H9 (cell line): ENCODE measurements at regions not wholly inside any gene's neighbourhood (a gene's known extent, or its start where the extent isn't known, plus 50 kb on each side); places are given as distances from the start of the nearest gene placed in this dataset.

Source experiments
- DNase-seq: peaks from one replicate; pipeline ENCODE4 v3.0.0-alpha.2; 2017
- H2AFZ ChIP-seq: one replicate; pipeline ENCODE4 v1.6.1; 2013; ENCODE audit warnings: mild to moderate bottlenecking, low read length, control low read depth, moderate library complexity
- H2AK5ac ChIP-seq: 2 replicates; pipeline ENCODE4 v1.6.1; 2013; ENCODE audit warnings: low read length, control low read depth, mixed read lengths; ENCODE audit not compliant: insufficient read length
- H2BK120ac ChIP-seq: one replicate; pipeline ENCODE4 v1.6.1; 2013; ENCODE audit warnings: low read depth, mild to moderate bottlenecking, low read length, control low read depth, inconsistent platforms; ENCODE audit not compliant: poor library complexity, severe bottlenecking
- H2BK12ac ChIP-seq: 2 replicates; pipeline ENCODE4 v1.6.1; 2013; ENCODE audit warnings: low read length, control low read depth, mixed read lengths, low read depth; ENCODE audit not compliant: insufficient read length
- H2BK15ac ChIP-seq: 2 replicates; pipeline ENCODE4 v1.6.1; 2013; ENCODE audit warnings: low read depth, low read length, control low read depth
- H2BK20ac ChIP-seq: one replicate; pipeline ENCODE4 v1.6.1; 2013; ENCODE audit warnings: low read depth, mild to moderate bottlenecking, low read length, control low read depth, inconsistent platforms; ENCODE audit not compliant: poor library complexity, severe bottlenecking
- H2BK5ac ChIP-seq: 2 replicates; pipeline ENCODE4 v1.6.1; 2013; ENCODE audit warnings: low read length, control low read depth, mixed read lengths; ENCODE audit not compliant: insufficient read length
- H3K14ac ChIP-seq: 2 replicates; pipeline ENCODE4 v1.6.1; 2013; ENCODE audit warnings: low read length, control low read depth; ENCODE audit not compliant: insufficient read depth
- H3K18ac ChIP-seq: 2 replicates; pipeline ENCODE4 v1.6.1; 2013; ENCODE audit warnings: low read depth, mild to moderate bottlenecking, mixed read lengths, low read length, control low read depth; ENCODE audit not compliant: insufficient read length
- H3K23ac ChIP-seq: 2 replicates; pipeline ENCODE4 v1.6.1; 2013; ENCODE audit warnings: low read length, control low read depth, mixed read lengths, low read depth; ENCODE audit not compliant: insufficient read length
- H3K23me2 ChIP-seq: 2 replicates; pipeline ENCODE4 v1.6.1; 2013; ENCODE audit warnings: low read depth, mild to moderate bottlenecking, mixed read lengths, low read length, control low read depth; ENCODE audit not compliant: insufficient read length, poor library complexity, severe bottlenecking
- H3K27ac ChIP-seq: 2 replicates; pipeline ENCODE4 v1.5.1; 2013; ENCODE audit warnings: low read length, control low read depth, mixed read lengths, low read depth; ENCODE audit not compliant: insufficient read length
- H3K27me3 ChIP-seq: 2 replicates; pipeline ENCODE4 v1.6.1; 2013; ENCODE audit warnings: low read length, control low read depth, inconsistent platforms; ENCODE audit not compliant: insufficient read depth
- H3K4ac ChIP-seq: 2 replicates; pipeline ENCODE4 v1.6.1; 2013; ENCODE audit warnings: low read depth, mild to moderate bottlenecking, control low read depth, inconsistent platforms, low read length, moderate library complexity
- H3K4me1 ChIP-seq: 2 replicates; pipeline ENCODE4 v1.6.1; 2013; ENCODE audit warnings: low read length, control low read depth, inconsistent platforms; ENCODE audit not compliant: insufficient read depth
- H3K4me2 ChIP-seq: 2 replicates; pipeline ENCODE4 v1.6.1; 2013; ENCODE audit warnings: low read length, control low read depth, mixed read lengths; ENCODE audit not compliant: insufficient read length, insufficient read depth
- H3K56ac ChIP-seq: 2 replicates; pipeline ENCODE4 v1.6.1; 2013; ENCODE audit warnings: low read depth, mild to moderate bottlenecking, mixed read lengths, low read length, control low read depth; ENCODE audit not compliant: insufficient read length
- H3K79me1 ChIP-seq: 2 replicates; pipeline ENCODE4 v1.6.1; 2013; ENCODE audit warnings: low read depth, mild to moderate bottlenecking, moderate library complexity, low read length, control low read depth, inconsistent platforms; ENCODE audit not compliant: insufficient read depth, poor library complexity, severe bottlenecking
- H3K79me2 ChIP-seq: 2 replicates; pipeline ENCODE4 v1.6.1; 2013; ENCODE audit warnings: low read length, control low read depth, inconsistent platforms; ENCODE audit not compliant: insufficient read depth
- H3K9ac ChIP-seq: 2 replicates; pipeline ENCODE4 v1.6.1; 2013; ENCODE audit warnings: low read length, control low read depth, mixed read lengths; ENCODE audit not compliant: insufficient read length; ENCODE audit errors: extremely low read depth
- H3K9me3 ChIP-seq: one replicate; pipeline ENCODE4 v1.6.1; 2013; ENCODE audit warnings: low read depth, low read length, inconsistent platforms; ENCODE audit not compliant: control insufficient read depth
- H3T11ph ChIP-seq: one replicate; pipeline ENCODE4 v1.6.1; 2013; ENCODE audit warnings: mild to moderate bottlenecking, low read length, control low read depth, inconsistent platforms
- H4K20me1 ChIP-seq: one replicate; pipeline ENCODE4 v1.6.1; 2013; ENCODE audit not compliant: control insufficient read depth, insufficient read length, insufficient read depth
- H4K5ac ChIP-seq: 2 replicates; pipeline ENCODE4 v1.6.1; 2013; ENCODE audit warnings: low read depth, mild to moderate bottlenecking, mixed read lengths, low read length, control low read depth; ENCODE audit not compliant: insufficient read length
- H4K8ac ChIP-seq: replicated peaks from 2 replicates; pipeline ENCODE4 v1.6.1; 2013; ENCODE audit warnings: low read length, control low read depth, mixed read lengths, low read depth; ENCODE audit not compliant: insufficient read length
- H4K91ac ChIP-seq: 2 replicates; pipeline ENCODE4 v1.6.1; 2013; ENCODE audit warnings: low read depth, mild to moderate bottlenecking, moderate library complexity, mixed read lengths, low read length, control low read depth; ENCODE audit not compliant: insufficient read length
- H3K27ac Mint-ChIP-seq, 3 experiments: 2 replicates in 2 of 3; 3 replicates in 1 of 3; pipeline ENCODE4 v1.8.0; 2020 to 2021; ENCODE audit warnings: mixed read lengths in 3 of 3, mild to moderate bottlenecking in 1 of 3, moderate library complexity in 1 of 3
- H3K27me3 Mint-ChIP-seq: 2 replicates; pipeline ENCODE4 v1.8.0; 2021; ENCODE audit warnings: low read depth, mild to moderate bottlenecking, moderate library complexity, mixed read lengths
- H3K36me3 Mint-ChIP-seq, 3 experiments: 2 replicates in 2 of 3; 3 replicates in 1 of 3; pipeline ENCODE4 v1.8.0; 2020 to 2021; ENCODE audit warnings: low read depth in 3 of 3, mixed read lengths in 3 of 3; ENCODE audit not compliant: insufficient read depth in 1 of 3
- H3K4me1 Mint-ChIP-seq, 2 experiments: 2 replicates each; pipeline ENCODE4 v1.8.0; 2020; ENCODE audit warnings: mixed read lengths in 2 of 2
- H3K4me3 Mint-ChIP-seq, 2 experiments: 2 replicates in 1 of 2; 3 replicates in 1 of 2; pipeline ENCODE4 v1.8.0; 2020 to 2021; ENCODE audit warnings: mild to moderate bottlenecking in 2 of 2, mixed read lengths in 2 of 2, moderate library complexity in 1 of 2
- H3K9me3 Mint-ChIP-seq, 2 experiments: 2 replicates in 1 of 2; 3 replicates in 1 of 2; pipeline ENCODE4 v1.8.0; 2020; ENCODE audit warnings: mild to moderate bottlenecking in 2 of 2, mixed read lengths in 2 of 2, moderate library complexity in 1 of 2
- WGBS: extraction: QIAGEN DNeasy Blood & Tissue Kit; methylation state at CpG from one replicate; pipeline ENCODE4 v1.1.7; 2013; ENCODE audit warnings: missing lambda C conversion rate, low lambda C conversion rate, mixed read lengths; ENCODE audit not compliant: insufficient read length; ENCODE audit errors: extremely low coverage; 5-methylcytosine and 5-hydroxymethylcytosine counted together
- TF ChIP-seq, protein P1 (sequence below): fragments of 200-600 bp; sonication (generic); conservative IDR thresholded peaks from 3 replicates; pipeline ENCODE4 v1.8.0; 2021; ENCODE audit warnings: antibody characterized with exemption, mild to moderate bottlenecking

DNA sequence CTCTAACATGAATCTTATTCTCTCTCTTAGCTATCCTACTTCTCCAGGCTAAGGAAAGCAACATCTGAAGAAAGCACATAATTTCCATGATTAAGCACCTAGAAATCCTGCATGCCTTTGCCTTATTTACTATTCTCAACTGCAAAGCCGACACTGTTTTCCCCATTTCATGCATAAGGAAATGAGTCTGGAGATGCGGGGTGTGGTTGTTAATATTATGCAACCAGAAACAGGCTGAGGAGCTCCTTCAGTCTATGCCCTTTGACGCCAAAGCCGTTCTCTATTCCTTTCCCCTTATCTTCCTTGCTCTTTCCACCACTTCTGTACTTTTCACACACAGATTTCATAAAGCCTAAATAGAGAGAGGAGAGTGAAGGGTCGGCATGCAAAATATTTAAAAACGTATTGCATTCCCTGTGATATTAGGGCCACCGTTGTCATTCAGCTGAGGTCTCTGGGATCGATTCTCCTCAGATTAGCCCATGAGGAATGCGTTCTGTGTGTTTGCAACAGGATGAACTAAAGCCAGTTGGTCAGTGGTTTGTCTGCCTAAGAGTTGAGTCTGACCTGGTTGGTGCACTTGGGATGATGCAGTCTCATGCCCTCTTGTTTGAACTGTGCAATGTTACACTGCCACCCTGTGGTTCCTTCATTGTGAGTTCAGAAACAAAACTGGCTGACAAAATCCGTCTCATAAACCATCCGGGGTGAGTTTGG is 53.1 kb upstream of the PLEKHG7 start:
- Histone ChIP-seq H3K18ac (no peak overlapping the region), H3K4me2 (no peak overlapping the region), H4K5ac (no peak overlapping the region), H3K4me1 (no peaks in the 10 kb centered on the region; the same call in 1 of the 2 replicates), H3K79me1 (no peaks in the 10 kb centered on the region), H2AFZ (no peak overlapping the region), H3K23me2 (no peaks in the 10 kb centered on the region), H3K27ac (no peak overlapping the region), H2BK15ac (no peak overlapping the region), H2BK120ac (no peak overlapping the region), H4K20me1 (no peaks in the 10 kb centered on the region), H3K9ac (no peak overlapping the region), H2BK12ac (no peak overlapping the region), H3K27me3 (no peaks in the 10 kb centered on the region), H3T11ph (no peak overlapping the region), H2BK20ac (no peak overlapping the region), H4K8ac (no peak overlapping the region), H4K91ac (no peak overlapping the region), H2AK5ac (no peak overlapping the region), H2BK5ac (no peak overlapping the region), H3K79me2 (no peaks in the 10 kb centered on the region), H3K9me3 (no peaks in the 10 kb centered on the region), H3K23ac (no peak overlapping the region), H3K4ac (no peak overlapping the region), H3K14ac (no peak overlapping the region), H3K56ac (no peak overlapping the region)
- H3K4me1 Mint-ChIP-seq, result peaks cover 23 to 27% of the 10 kb centered on the region in 2 experiments
- no peaks in the 10 kb centered on the region for H3K9me3 Mint-ChIP-seq
- H3K27ac Mint-ChIP-seq, result peak overlapping the region in 1 of 3 experiments; percentile 2; a peak in 1 of 7 replicates
- H3K27me3 Mint-ChIP-seq, result no peaks in the 10 kb centered on the region
- H3K4me3 Mint-ChIP-seq, result no peak overlapping the region
- DNase-seq, result peak; percentile 82
- H3K36me3 Mint-ChIP-seq, result no peaks in the 10 kb centered on the region; a peak in 1 of 7 replicates
- no CpG with 5 or more reads among the region's 11 CpGs for WGBS
- TF ChIP-seq, protein P1, sequence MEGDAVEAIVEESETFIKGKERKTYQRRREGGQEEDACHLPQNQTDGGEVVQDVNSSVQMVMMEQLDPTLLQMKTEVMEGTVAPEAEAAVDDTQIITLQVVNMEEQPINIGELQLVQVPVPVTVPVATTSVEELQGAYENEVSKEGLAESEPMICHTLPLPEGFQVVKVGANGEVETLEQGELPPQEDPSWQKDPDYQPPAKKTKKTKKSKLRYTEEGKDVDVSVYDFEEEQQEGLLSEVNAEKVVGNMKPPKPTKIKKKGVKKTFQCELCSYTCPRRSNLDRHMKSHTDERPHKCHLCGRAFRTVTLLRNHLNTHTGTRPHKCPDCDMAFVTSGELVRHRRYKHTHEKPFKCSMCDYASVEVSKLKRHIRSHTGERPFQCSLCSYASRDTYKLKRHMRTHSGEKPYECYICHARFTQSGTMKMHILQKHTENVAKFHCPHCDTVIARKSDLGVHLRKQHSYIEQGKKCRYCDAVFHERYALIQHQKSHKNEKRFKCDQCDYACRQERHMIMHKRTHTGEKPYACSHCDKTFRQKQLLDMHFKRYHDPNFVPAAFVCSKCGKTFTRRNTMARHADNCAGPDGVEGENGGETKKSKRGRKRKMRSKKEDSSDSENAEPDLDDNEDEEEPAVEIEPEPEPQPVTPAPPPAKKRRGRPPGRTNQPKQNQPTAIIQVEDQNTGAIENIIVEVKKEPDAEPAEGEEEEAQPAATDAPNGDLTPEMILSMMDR, result peak; percentile 72
